ENCODE measurements at regions not wholly inside any gene's neighbourhood (a gene's known extent, or its start where the extent isn't known, plus 50 kb on each side); places are given as distances from the start of the nearest gene placed in this dataset.

- TF ChIP-seq, protein P1, sequence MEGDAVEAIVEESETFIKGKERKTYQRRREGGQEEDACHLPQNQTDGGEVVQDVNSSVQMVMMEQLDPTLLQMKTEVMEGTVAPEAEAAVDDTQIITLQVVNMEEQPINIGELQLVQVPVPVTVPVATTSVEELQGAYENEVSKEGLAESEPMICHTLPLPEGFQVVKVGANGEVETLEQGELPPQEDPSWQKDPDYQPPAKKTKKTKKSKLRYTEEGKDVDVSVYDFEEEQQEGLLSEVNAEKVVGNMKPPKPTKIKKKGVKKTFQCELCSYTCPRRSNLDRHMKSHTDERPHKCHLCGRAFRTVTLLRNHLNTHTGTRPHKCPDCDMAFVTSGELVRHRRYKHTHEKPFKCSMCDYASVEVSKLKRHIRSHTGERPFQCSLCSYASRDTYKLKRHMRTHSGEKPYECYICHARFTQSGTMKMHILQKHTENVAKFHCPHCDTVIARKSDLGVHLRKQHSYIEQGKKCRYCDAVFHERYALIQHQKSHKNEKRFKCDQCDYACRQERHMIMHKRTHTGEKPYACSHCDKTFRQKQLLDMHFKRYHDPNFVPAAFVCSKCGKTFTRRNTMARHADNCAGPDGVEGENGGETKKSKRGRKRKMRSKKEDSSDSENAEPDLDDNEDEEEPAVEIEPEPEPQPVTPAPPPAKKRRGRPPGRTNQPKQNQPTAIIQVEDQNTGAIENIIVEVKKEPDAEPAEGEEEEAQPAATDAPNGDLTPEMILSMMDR (conservative IDR thresholded peaks at IDR 0.05; ENCODE audit: low read depth, low read length), result no peak
- no peak for TF ChIP-seq EZH2 (IDR thresholded peaks at IDR 0.05; ENCODE audit: borderline replicate concordance, low read depth, low read length, poor library complexity, severe bottlenecking)
These were observed 191.3 kb upstream of the ARG1 start for GRCh38 chr6:131381709-131382093.

Measured in A673 (cell line).